Activated CD8-positive, alpha-beta T cell treated with anti-CD3 and anti-CD28 coated beads for 36 hours (primary cell): ENCODE measurements at regions not wholly inside any gene's neighbourhood (a gene's known extent, or its start where the extent isn't known, plus 50 kb on each side); places are given as distances from the start of the nearest gene placed in this dataset.

Source experiments
- ATAC-seq: fragments of 200-7000 bp; cut with Tn5 transposase; one replicate; pipeline ENCODE4 v1.10.0; 2021; ENCODE audit warnings: mild to moderate bottlenecking, moderate library complexity
- CTCF ChIA-PET: fragments of 350-600 bp; sonication (Branson Sonifier 250); formaldehyde crosslinking; loops from one replicate; lab custom pipeline; 2021; ENCODE audit warnings: antibody characterized with exemption; lab: Charles Lee
- POLR2A ChIA-PET: fragments of 350-600 bp; sonication (Branson Sonifier 250); formaldehyde crosslinking; loops from one replicate; lab custom pipeline; 2021; ENCODE audit warnings: antibody characterized with exemption; lab: Charles Lee
- DNase-seq: peaks from one replicate; pipeline ENCODE4 v3.0.0-alpha.2; 2020
- H3K27ac Mint-ChIP-seq: one replicate; pipeline ENCODE4 v1.8.0; 2021; ENCODE audit warnings: mild to moderate bottlenecking, mixed read lengths
- H3K27me3 Mint-ChIP-seq: one replicate; pipeline ENCODE4 v1.8.0; 2021; ENCODE audit warnings: mixed read lengths
- H3K36me3 Mint-ChIP-seq: one replicate; pipeline ENCODE4 v1.8.0; 2021; ENCODE audit warnings: low read depth, mixed read lengths
- H3K4me1 Mint-ChIP-seq: one replicate; pipeline ENCODE4 v1.8.0; 2021; ENCODE audit warnings: low read depth, mixed read lengths
- H3K4me3 Mint-ChIP-seq: one replicate; pipeline ENCODE4 v1.8.0; 2021; ENCODE audit warnings: mild to moderate bottlenecking, moderate library complexity, mixed read lengths
- H3K9me3 Mint-ChIP-seq: one replicate; pipeline ENCODE4 v1.8.0; 2021; ENCODE audit warnings: mixed read lengths
- intact Hi-C: fragments of 100-400 bp; cut with micrococcal nuclease; formaldehyde crosslinking; loops from one replicate; pipeline ENCODE4 v1.10.0; 2022
- TF ChIP-seq, protein P1 (sequence below): fragments of 200-600 bp; IDR thresholded peaks from one replicate; pipeline ENCODE4 v1.8.0; 2022; ENCODE audit warnings: antibody characterized with exemption, mild to moderate bottlenecking

DNA sequence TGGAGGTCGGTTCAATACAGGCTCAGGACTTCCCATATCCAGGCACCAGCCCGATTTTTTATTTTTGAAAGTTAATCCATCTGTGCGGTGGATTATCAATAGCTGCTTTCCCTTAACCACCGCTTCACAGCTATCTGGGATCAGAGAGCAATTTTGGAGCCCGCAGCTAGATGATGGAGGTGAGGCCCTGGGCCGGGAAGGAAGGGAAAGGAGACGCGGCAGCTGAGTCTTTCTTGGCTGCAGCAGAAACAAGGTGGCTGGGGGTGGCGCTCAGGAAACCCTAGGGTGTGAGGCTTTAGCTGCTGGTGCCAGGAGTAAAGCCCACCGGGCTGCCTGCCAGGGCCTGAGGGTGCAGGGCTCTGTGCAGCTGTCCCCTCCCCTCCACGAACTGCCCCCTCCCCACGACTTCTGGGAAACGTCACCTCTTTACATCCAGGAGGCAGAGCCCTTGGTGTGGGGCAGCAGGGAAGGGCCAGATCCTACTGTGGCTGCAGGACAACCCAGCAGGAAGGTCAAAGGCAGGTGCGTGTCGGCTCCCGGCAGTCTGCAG lies 307.0 kb downstream of the ZNF536 start:
- ChIA-PET CTCF (interaction anchor here (0.8 kb wide), 1 partner anchor 9 kb away, joined by 3 read pairs; no protein-coding TSS in a partner anchor), POLR2A (no interaction called here)
- no peak overlapping the region for H3K4me3 Mint-ChIP-seq
- no peaks in the 10 kb centered on the region for H3K9me3 Mint-ChIP-seq
- H3K27me3 Mint-ChIP-seq, result peaks cover 14% of the 10 kb centered on the region
- intact Hi-C loops, result no loop called here
- ATAC-seq, result no peak
- no peaks in the 10 kb centered on the region for H3K36me3 Mint-ChIP-seq
- no peak for DNase-seq
- TF ChIP-seq, protein P1, sequence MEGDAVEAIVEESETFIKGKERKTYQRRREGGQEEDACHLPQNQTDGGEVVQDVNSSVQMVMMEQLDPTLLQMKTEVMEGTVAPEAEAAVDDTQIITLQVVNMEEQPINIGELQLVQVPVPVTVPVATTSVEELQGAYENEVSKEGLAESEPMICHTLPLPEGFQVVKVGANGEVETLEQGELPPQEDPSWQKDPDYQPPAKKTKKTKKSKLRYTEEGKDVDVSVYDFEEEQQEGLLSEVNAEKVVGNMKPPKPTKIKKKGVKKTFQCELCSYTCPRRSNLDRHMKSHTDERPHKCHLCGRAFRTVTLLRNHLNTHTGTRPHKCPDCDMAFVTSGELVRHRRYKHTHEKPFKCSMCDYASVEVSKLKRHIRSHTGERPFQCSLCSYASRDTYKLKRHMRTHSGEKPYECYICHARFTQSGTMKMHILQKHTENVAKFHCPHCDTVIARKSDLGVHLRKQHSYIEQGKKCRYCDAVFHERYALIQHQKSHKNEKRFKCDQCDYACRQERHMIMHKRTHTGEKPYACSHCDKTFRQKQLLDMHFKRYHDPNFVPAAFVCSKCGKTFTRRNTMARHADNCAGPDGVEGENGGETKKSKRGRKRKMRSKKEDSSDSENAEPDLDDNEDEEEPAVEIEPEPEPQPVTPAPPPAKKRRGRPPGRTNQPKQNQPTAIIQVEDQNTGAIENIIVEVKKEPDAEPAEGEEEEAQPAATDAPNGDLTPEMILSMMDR, result no peak
- no peak overlapping the region for H3K27ac Mint-ChIP-seq
- H3K4me1 Mint-ChIP-seq, result no peaks in the 10 kb centered on the region

DNA sequence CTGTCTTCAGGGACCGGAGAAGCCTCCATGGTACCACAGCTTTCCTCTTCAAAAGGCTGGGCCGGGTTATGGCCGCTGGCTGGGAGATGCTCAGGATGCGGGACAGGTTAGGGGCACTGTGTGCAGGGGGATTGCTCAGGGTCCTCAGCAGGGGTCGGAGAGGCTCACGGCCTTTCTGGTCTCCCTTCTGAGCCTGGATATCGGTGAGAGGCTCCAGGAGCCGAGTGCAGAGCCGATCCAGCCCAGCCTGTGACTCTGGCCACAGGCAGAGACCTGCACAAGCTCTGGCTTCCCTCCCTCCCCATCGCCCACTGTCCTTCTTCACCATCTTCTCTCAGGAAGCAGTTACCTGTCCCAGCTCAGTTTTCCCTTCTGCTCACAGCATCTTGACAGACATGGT lies 306.0 kb downstream of the ZNF536 start:
- H3K27ac Mint-ChIP-seq, result no peak overlapping the region
- no peaks in the 10 kb centered on the region for H3K9me3 Mint-ChIP-seq
- TF ChIP-seq, protein P1, result no peak
- H3K4me1 Mint-ChIP-seq, result no peaks in the 10 kb centered on the region
- intact Hi-C loops, result no loop called here
- no peak overlapping the region for H3K4me3 Mint-ChIP-seq
- peaks cover 7% of the 10 kb centered on the region for H3K27me3 Mint-ChIP-seq
- ChIA-PET CTCF (interaction anchor here (1.3 kb wide), 1 partner anchor 9 kb away, joined by 6 read pairs; no protein-coding TSS in a partner anchor), POLR2A (no interaction called here)
- no peaks in the 10 kb centered on the region for H3K36me3 Mint-ChIP-seq
- no peak for ATAC-seq
- DNase-seq, result no peak

DNA sequence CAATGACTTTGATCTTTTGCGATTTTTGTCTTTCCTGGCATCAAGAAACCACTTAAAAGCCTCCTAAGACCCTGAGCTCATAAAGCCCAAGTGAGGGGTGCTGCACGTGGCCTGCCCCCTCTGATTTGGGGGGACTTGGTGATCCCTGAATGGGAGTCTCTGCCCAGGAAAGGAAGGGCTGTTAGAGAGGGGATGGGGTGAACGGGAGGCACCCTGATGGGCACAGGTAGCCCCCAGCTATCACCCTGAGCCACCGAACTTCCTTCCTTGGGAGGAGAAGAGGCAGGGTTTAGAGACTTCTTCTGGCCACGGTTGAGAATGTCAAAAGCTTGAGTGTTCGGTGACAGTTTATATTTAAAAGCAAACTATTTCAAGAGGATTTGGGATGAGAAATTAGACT lies 305.5 kb downstream of the ZNF536 start:
- intact Hi-C loops, result no loop called here
- peaks cover 4% of the 10 kb centered on the region for H3K27me3 Mint-ChIP-seq
- H3K27ac Mint-ChIP-seq, result no peak overlapping the region
- ATAC-seq (no peak), DNase-seq (no peak)
- CTCF ChIA-PET, result interaction anchor here (1.3 kb wide), 1 partner anchor 9 kb away, joined by 6 read pairs; no protein-coding TSS in a partner anchor
- TF ChIP-seq, protein P1, result no peak
- H3K4me3 Mint-ChIP-seq, result no peak overlapping the region
- POLR2A ChIA-PET, result no interaction called here
- H3K4me1 Mint-ChIP-seq, result no peaks in the 10 kb centered on the region
- no peaks in the 10 kb centered on the region for H3K36me3 Mint-ChIP-seq
- H3K9me3 Mint-ChIP-seq, result no peaks in the 10 kb centered on the region

DNA sequence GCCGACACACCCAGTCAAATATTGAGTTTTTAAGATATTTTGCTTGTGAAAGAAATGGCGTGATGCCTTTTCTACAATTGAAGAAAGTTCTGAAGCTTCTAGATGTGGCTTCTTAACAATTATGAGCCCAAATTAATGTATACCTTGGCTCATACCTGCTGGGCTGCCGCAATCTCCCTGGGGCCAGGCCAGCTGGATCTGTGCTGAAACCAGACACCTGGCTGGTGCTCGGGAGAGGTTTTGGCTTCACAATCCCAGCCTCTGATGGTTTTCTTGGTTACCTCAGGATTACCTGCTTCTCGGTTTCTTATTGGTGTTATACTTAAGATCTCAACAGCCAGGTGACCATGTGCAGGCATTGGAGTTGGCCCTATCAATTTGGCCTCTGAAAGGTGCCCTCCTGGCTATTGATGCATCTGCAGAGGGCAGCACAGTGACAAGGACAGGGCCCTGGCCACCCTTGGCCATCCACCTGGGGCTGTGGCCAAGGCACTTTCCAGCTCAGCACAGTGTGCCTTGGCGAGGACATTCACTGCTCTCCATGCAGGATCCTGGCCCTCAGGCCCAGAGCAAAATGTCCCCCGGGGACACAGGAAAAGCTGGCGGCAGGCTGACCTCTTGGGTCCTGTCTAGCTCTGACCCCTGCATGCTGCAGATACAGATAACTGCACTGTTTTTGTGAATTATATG lies 305.0 kb downstream of the ZNF536 start:
- Mint-ChIP-seq H3K27me3 (peaks cover 4% of the 10 kb centered on the region), H3K9me3 (no peaks in the 10 kb centered on the region), H3K4me3 (no peak overlapping the region), H3K27ac (no peak overlapping the region), H3K4me1 (no peaks in the 10 kb centered on the region), H3K36me3 (no peaks in the 10 kb centered on the region)
- intact Hi-C loops, result no loop called here
- no peak for ATAC-seq
- TF ChIP-seq, protein P1, result no peak
- POLR2A ChIA-PET, result no interaction called here
- CTCF ChIA-PET, result interaction anchor here (1.3 kb wide), 1 partner anchor 8 kb away, joined by 6 read pairs; no protein-coding TSS in a partner anchor
- no peak for DNase-seq

DNA sequence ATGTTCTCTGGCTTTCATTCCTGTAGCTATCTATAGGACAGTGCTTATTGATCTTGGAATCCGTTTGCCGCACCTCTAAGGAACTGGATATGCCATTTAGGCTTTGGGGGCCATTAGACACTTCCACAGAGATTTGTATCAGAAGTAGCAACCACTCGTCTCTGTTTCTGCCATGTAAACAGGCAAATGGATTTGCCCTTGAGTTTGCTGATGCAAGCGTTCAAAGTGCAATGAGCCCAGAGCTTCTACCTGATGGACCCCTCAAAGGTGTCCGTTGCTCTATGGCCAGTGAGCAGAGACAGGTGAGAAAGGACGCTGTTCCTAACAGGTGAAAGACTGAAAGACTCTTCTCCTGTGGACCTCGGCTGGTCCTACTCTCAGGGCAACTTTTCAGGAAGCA lies 302.9 kb downstream of the ZNF536 start:
- CTCF ChIA-PET, result interaction anchor here (1.1 to 2.5 kb wide), 4 partner anchors 8 to 25 kb away, joined by 3 to 17 read pairs (median 6); no protein-coding TSS in a partner anchor
- TF ChIP-seq, protein P1, result no peak
- Mint-ChIP-seq H3K9me3 (no peaks in the 10 kb centered on the region), H3K27ac (no peak overlapping the region), H3K4me3 (no peak overlapping the region), H3K27me3 (peaks cover 5% of the 10 kb centered on the region), H3K4me1 (no peaks in the 10 kb centered on the region), H3K36me3 (no peaks in the 10 kb centered on the region)
- ATAC-seq, result no peak
- DNase-seq, result no peak
- intact Hi-C loops, result no loop called here
- POLR2A ChIA-PET, result interaction anchor here (0.8 kb wide), 1 partner anchor 14 kb away, joined by 3 read pairs; no protein-coding TSS in a partner anchor
